SH-SY5Y (cell line): ENCODE measurements at regions not wholly inside any gene's neighbourhood (a gene's known extent, or its start where the extent isn't known, plus 50 kb on each side); places are given as distances from the start of the nearest gene placed in this dataset.

Source experiments
- GATA2 ChIP-seq: IDR thresholded peaks from 2 replicates; pipeline ENCODE4 v1.6.1; 2011; ENCODE audit warnings: mild to moderate bottlenecking, low read depth, low read length
- GATA3 ChIP-seq: IDR thresholded peaks from 2 replicates; pipeline ENCODE4 v1.6.1; 2011; ENCODE audit warnings: low read depth, mild to moderate bottlenecking, low read length, moderate library complexity

DNA sequence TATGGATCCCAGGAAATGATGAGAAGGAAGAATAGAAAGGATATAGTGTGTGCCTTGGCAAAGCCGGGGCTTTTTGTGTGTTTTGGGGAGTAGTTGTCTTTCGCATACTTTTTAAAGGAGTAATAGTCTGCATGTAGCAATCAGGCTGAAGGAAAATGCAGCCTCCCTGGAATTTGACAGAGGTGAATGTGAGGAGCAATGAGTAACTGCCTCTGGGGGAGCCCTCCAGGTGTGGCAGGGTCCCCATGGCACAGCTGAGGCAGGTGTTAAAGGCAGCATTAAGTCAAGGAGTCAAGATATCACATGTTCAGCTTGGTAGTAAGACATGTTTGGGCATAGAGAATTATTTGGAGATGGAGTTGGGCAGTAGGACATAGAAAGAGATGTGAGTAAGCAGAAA, 203.1 kb downstream of the C6orf118 start:
- TF ChIP-seq GATA2, result no peak
- TF ChIP-seq GATA3, result no peak
